Stimulated activated CD4-positive, alpha-beta T cell treated with anti-CD3 and anti-CD28 coated beads, TNF-alpha, amount 100 ng/mL, for 48 hours (primary cell): ENCODE measurements at regions not wholly inside any gene's neighbourhood (a gene's known extent, or its start where the extent isn't known, plus 50 kb on each side); places are given as distances from the start of the nearest gene placed in this dataset.
A peak's percentile ranks its signal among the peaks of the same experiment; 100 is the strongest.

Experiments used
- DNase-seq, 3 donors: peaks; one replicate each; pipeline ENCODE4 v3.0.0-alpha.2; 2020; ENCODE audit warnings: low read depth in 3 of 3

- no peak for DNase-seq
Measured at GRCh38 chr12:124504273-124505000, 63.0 kb downstream of the NCOR2 start.

GRCh38 chr12:124503305-124503704 is 64.1 kb downstream of the NCOR2 start:
- no peak for DNase-seq

GRCh38 chr12:124502379-124502778 is 65.0 kb downstream of the NCOR2 start:
- no peak for DNase-seq

GRCh38 chr12:124501827-124502226 is 65.6 kb downstream of the NCOR2 start:
- DNase-seq = no peak

- DNase-seq = no peak
Measured at GRCh38 chr12:124501112-124501561, 66.3 kb downstream of the NCOR2 start.

- no peak for DNase-seq
Measured at GRCh38 chr12:124499898-124500244, 67.5 kb downstream of the NCOR2 start.

GRCh38 chr12:124499190-124499753 is 68.1 kb downstream of the NCOR2 start:
- no peak for DNase-seq

GRCh38 chr12:124498275-124499189 is 68.9 kb downstream of the NCOR2 start:
- no peak for DNase-seq

GRCh38 chr12:124497658-124498057 is 69.8 kb downstream of the NCOR2 start:
- no peak for DNase-seq

GRCh38 chr12:124497039-124497438 is 70.4 kb downstream of the NCOR2 start:
- no peak for DNase-seq

GRCh38 chr12:124496584-124496983 is 70.8 kb downstream of the NCOR2 start:
- no peak for DNase-seq

GRCh38 chr12:124495194-124495983 is 72.0 kb downstream of the NCOR2 start:
- no peak for DNase-seq

GRCh38 chr12:124494751-124495129 is 72.7 kb downstream of the NCOR2 start:
- DNase-seq = no peak

- DNase-seq = peak; percentile 41 to 57 (median 53)
Measured at GRCh38 chr12:124493809-124494750, 73.3 kb downstream of the NCOR2 start.

- DNase-seq = no peak
Measured at GRCh38 chr12:124492879-124493808, 74.3 kb downstream of the NCOR2 start.

GRCh38 chr12:124491856-124492420 is 75.5 kb downstream of the NCOR2 start:
- no peak for DNase-seq

- no peak for DNase-seq
Measured at GRCh38 chr12:124491310-124491709, 76.1 kb downstream of the NCOR2 start.

- DNase-seq = no peak
Measured at GRCh38 chr12:124490584-124491305, 76.7 kb downstream of the NCOR2 start.
